Posterior vena cava (tissue), 2 donors: ENCODE measurements at regions not wholly inside any gene's neighbourhood (a gene's known extent, or its start where the extent isn't known, plus 50 kb on each side); places are given as distances from the start of the nearest gene placed in this dataset.

ENCODE experiments used
- DNase-seq: peaks from one replicate; pipeline ENCODE4 v3.0.0-alpha.2; 2020; ENCODE audit warnings: low spot score
- intact Hi-C, 2 donors: fragments of 100-400 bp; cut with DNase I; formaldehyde crosslinking; loops; one replicate each; pipeline versions ENCODE4 v1.14.1 to v1.14.2; 2022 to 2023
- donor health status: DM: yes; HTN: yes; CAD: no.
- donor health status: DM: yes; HTN: yes; CAD: no.

- no peak for DNase-seq
- intact Hi-C loops: no loop called here
These were observed 239.0 kb downstream of the TMX3 start for GRCh38 chr18:68475883-68476282.

DNA sequence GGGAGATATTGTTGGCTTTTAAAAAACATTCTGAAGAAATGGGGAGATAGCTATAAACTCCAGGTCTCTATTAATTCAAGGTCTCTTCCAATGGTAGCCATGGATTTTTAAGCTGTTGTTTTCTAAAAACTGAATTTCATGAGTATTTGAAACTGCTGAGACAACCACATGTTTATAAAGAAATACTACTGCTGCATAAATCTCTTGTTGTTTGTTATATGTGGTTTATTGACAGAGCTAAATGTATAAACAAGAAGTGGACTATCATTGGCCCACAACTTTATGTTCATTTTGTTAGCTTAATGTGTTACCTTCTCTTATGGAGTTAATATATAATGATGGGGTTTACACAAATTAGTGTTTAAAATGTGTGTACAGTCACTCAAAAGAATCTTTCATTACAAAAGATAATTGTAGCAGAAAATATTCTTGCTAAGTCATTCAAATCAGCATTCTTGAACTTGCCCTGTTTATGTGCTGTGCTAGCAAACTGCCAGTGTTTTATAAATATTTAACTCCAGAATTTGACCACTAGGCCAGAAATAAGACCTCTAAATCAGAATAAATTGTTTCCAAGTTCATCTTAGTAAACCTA lies 242.1 kb downstream of the TMX3 start:
- intact Hi-C loops: no loop called here
- DNase-seq: no peak

DNA sequence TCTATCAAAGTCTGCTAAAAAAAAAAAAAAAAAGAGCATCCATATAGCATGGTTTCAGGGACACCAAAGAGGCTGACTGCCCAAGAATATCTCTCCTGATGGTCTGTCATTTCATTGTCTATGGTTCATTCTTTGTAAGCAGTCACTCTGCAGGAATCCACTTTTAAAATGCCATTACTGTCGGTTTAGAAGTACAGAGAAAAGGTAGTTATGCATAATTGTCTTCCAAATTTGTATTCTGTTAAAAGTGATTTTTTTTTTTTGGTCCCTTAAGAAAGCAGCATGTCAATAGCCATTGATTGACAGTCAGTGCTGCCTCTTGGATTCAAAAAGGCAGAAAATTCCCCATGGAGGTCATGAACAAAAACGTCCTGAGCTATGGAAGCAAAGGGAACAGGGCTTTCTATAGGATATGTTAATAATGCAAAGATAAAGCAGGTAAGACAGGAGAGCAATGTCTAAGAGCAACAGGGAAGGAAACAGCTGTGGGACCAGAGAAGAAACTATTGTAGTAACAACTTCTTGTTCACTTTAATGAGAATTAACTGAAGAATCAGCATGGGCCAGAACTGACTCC lies 245.8 kb downstream of the TMX3 start:
- intact Hi-C loops: no loop called here
- no peak for DNase-seq

- intact Hi-C loops: no loop called here
- no peak for DNase-seq
These were observed 247.0 kb downstream of the TMX3 start for GRCh38 chr18:68467957-68468356.

GRCh38 chr18:68467329-68467728 lies 247.6 kb downstream of the TMX3 start:
- intact Hi-C loops: no loop called here
- DNase-seq: no peak

DNA sequence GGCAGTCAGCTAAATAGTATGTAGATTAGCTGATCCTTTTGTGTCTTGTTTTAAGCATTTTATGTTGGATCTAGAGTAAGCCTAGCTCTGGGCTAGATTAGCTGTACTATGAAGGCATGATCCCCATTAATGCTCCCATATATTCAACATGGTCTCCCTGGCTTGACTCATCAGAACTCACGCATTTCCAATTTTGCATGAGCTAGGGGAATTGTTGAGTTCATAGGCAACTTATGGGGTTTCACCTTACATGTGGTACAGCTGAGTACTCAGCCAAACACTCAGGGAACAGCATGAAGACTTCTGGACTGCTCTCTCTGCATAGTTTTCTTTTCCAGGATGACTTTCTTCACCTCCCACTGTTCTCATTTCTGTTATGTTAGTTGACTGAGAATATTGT lies 248.2 kb downstream of the TMX3 start:
- DNase-seq: no peak
- intact Hi-C loops: no loop called here

GRCh38 chr18:68462766-68463165 lies 252.1 kb downstream of the TMX3 start:
- DNase-seq: no peak
- intact Hi-C loops: no loop called here

GRCh38 chr18:68462148-68462547 lies 252.8 kb downstream of the TMX3 start:
- intact Hi-C loops: no loop called here

DNA sequence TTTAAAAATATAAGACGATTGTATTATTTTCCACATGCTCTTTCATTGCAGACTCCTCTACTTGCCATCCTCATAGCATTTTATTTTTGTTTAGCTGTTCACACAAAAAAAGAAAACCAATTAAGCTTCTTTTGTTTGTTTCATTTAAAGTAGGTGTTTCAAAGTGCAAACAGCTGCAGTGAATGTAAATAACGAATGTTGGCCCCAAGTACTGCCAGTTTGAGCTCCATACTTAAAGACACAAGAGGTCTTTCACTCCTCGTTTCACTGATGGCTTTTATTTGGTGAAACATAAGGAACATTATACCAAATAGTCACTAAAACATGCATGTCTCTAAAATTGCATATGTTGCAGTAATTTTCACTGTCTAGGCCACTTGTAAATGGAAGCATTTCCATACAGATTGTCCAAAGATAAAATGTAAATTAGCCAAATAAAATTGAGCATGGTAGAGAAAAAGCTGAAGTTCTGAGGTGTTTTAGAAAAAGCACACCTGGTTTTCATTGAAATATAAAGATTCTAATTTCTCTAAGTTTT lies 253.4 kb downstream of the TMX3 start:
- intact Hi-C loops: no loop called here
- DNase-seq: no peak

More at GRCh38 chr18:68462148-68462547, 252.8 kb downstream of the TMX3 start:
- no peak for DNase-seq

GRCh38 chr18:68459968-68460367 lies 254.9 kb downstream of the TMX3 start:
- intact Hi-C loops: no loop called here
- no peak for DNase-seq

DNA sequence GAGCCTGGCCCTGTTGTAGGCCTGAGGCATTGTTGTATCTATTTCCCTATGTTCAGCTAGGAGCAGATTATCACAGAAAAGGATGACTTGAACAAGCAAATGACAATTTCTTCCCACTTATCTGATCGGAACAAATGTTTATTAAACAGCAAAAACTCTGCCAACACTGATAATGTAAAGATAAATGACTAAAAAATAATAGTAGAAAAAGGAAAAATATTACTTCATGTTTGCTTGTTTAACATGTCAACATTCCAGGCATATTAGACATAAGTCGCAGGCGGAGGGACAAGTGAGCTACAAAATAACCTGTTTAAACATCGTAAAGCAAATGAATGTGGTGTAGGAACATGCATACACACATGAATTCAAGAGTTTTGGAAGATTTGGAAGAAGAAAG lies 257.9 kb downstream of the TMX3 start:
- intact Hi-C loops: no loop called here
- no peak for DNase-seq

DNA sequence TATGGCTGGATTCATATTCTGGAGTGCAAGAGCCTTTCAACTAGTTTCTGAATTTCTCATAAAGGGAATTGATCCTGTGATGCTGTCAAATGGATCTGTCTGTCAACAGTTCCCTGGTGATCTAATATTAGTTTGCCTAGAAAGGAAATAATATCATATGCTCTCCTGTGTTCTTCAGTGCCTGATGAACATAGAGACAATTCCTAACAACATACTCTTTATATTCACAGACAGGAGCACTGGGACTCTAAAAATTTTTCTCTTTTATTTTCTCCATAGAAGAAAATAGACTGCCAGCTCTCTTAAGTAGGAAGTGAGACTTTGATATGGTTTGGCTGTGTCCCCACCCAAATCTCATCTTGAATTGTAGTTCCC lies 259.7 kb downstream of the TMX3 start:
- DNase-seq: no peak

GRCh38 chr18:68454511-68455228 lies 260.2 kb downstream of the TMX3 start:
- intact Hi-C loops: no loop called here
- no peak for DNase-seq

More for the DNA sequence above, 259.7 kb downstream of the TMX3 start:
- intact Hi-C loops: no loop called here

DNA sequence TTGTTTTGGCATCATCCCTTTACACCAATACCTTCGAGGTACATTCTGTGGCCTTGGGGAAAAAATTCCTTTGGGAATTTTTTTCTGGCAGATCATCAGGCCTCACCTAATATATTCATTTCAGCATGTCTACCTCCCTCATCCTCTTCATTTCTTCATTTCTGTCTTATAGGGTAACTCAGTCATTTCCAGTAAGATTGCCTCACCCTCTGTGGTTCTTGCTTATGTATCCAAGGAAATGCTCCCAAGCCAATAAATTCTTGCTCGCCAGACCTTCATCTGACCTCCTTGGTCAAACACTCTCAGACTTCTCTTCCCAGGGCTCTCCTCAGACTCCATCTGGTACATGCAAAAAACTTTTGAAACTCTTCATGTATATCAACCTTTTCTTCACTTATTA lies 265.6 kb downstream of the TMX3 start:
- DNase-seq: no peak
- intact Hi-C loops: no loop called here

- DNase-seq: no peak
- intact Hi-C loops: no loop called here
These were observed 266.2 kb downstream of the TMX3 start for GRCh38 chr18:68448736-68449135.

DNA sequence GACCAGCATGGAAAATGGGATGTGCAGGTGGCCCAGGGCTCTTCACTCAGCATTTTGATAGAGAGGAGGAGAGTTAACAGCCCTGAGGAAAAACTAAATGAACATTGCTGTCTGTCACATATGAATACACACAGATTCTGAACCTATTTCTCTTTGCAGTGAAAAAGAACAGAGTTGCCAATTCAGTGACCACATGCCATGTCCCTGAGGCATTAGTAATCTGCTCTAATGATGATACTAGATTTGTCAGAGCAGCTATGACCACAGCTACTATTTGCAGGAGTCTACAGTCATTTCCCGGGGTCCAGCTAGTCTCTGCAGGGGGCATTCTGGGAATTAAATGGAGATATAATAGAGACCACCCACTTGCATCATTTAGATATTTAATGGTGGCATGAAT lies 267.6 kb downstream of the TMX3 start:
- intact Hi-C loops: no loop called here
- no peak for DNase-seq

- no peak for DNase-seq
- intact Hi-C loops: no loop called here
These were observed 269.1 kb downstream of the TMX3 start for GRCh38 chr18:68445668-68446426.

- DNase-seq: no peak
- intact Hi-C loops: no loop called here
These were observed 269.8 kb downstream of the TMX3 start for GRCh38 chr18:68445136-68445535.

- intact Hi-C loops: no loop called here
- no peak for DNase-seq
These were observed 273.7 kb downstream of the TMX3 start for GRCh38 chr18:68441241-68441640.

DNA sequence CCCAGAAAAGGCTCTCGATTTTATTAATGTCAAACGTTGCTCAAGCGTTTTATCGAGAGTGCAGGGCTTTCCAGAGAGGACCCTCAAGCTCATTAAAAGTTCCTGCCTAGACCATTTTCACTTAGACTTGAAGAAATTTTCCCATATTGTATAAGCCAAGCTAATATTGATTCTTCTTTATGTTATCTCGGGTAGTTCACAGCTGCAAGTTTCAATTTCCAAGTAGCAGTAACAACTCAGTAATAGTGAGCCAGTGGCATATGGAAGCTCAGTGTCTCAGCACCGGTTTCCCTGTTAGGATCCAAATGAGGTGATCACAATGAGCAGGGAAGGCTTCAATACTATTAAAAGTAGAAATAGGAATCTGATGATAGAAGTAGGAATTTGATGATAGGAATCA lies 274.5 kb downstream of the TMX3 start:
- intact Hi-C loops: no loop called here
- DNase-seq: no peak
